CD4-positive, CD25-positive, alpha-beta regulatory T cell (primary cell): ENCODE measurements at regions not wholly inside any gene's neighbourhood (a gene's known extent, or its start where the extent isn't known, plus 50 kb on each side); places are given as distances from the start of the nearest gene placed in this dataset.

Source experiments
- ATAC-seq, 2 donors: fragments of 150-1000 bp; cut with Tn5 transposase; one replicate each; pipeline ENCODE4 v1.10.0; 2021; ENCODE audit warnings: low read depth in 2 of 2, moderate number of reproducible peaks in 2 of 2, moderate library complexity in 1 of 2
- DNase-seq, 3 donors: peaks; one replicate each; pipeline versions ENCODE4 v3.0.0 to v3.0.0-alpha.2; 2012 to 2022; ENCODE audit warnings: mixed read lengths in 1 of 3
- H3K27ac ChIP-seq: one replicate; pipeline ENCODE4 v1.7.0; 2013; ENCODE audit warnings: mild to moderate bottlenecking, low read length; ENCODE audit not compliant: insufficient read depth, poor library complexity, severe bottlenecking
- H3K27me3 ChIP-seq: one replicate; pipeline ENCODE4 v1.7.0; 2013; ENCODE audit warnings: low read length; ENCODE audit not compliant: control insufficient read depth, insufficient read depth
- H3K36me3 ChIP-seq: one replicate; pipeline ENCODE4 v1.7.0; 2013; ENCODE audit warnings: mild to moderate bottlenecking, low read length, moderate library complexity; ENCODE audit not compliant: control insufficient read depth, insufficient read depth
- H3K4me1 ChIP-seq: 2 replicates; pipeline ENCODE4 v1.7.0; 2013; ENCODE audit warnings: mild to moderate bottlenecking, low read length; ENCODE audit not compliant: insufficient read depth, control insufficient read depth, poor library complexity, severe bottlenecking
- H3K4me3 ChIP-seq: one replicate; pipeline ENCODE4 v1.7.0; 2013; ENCODE audit warnings: low read depth, mild to moderate bottlenecking, low read length, moderate library complexity
- H3K9me3 ChIP-seq, 2 experiments: 1 replicate in 1 of 2; 2 replicates in 1 of 2; pipeline ENCODE4 v1.7.0; 2013; ENCODE audit warnings: low read length in 2 of 2, mild to moderate bottlenecking in 1 of 2, moderate library complexity in 1 of 2; ENCODE audit not compliant: control insufficient read depth in 2 of 2
- H3K27ac Mint-ChIP-seq, 3 donors: one replicate each; pipeline ENCODE4 v1.8.0; 2020 to 2022; ENCODE audit warnings: mild to moderate bottlenecking in 3 of 3, mixed read lengths in 3 of 3, moderate library complexity in 2 of 3
- H3K27me3 Mint-ChIP-seq: one replicate; pipeline ENCODE4 v1.8.0; 2022; ENCODE audit warnings: mild to moderate bottlenecking, mixed read lengths
- H3K36me3 Mint-ChIP-seq: one replicate; pipeline ENCODE4 v1.8.0; 2020; ENCODE audit warnings: mixed read lengths
- H3K4me1 Mint-ChIP-seq, 4 donors: one replicate each; pipeline ENCODE4 v1.8.0; 2020 to 2022; ENCODE audit warnings: mixed read lengths in 4 of 4, mild to moderate bottlenecking in 1 of 4
- H3K4me3 Mint-ChIP-seq, 4 donors: one replicate each; pipeline ENCODE4 v1.8.0; 2020 to 2022; ENCODE audit warnings: mild to moderate bottlenecking in 4 of 4, mixed read lengths in 4 of 4, moderate library complexity in 3 of 4
- H3K9me3 Mint-ChIP-seq, 7 donors: one replicate each; pipeline ENCODE4 v1.8.0; 2020 to 2022; ENCODE audit warnings: mixed read lengths in 7 of 7, mild to moderate bottlenecking in 3 of 7, moderate library complexity in 2 of 7

DNA sequence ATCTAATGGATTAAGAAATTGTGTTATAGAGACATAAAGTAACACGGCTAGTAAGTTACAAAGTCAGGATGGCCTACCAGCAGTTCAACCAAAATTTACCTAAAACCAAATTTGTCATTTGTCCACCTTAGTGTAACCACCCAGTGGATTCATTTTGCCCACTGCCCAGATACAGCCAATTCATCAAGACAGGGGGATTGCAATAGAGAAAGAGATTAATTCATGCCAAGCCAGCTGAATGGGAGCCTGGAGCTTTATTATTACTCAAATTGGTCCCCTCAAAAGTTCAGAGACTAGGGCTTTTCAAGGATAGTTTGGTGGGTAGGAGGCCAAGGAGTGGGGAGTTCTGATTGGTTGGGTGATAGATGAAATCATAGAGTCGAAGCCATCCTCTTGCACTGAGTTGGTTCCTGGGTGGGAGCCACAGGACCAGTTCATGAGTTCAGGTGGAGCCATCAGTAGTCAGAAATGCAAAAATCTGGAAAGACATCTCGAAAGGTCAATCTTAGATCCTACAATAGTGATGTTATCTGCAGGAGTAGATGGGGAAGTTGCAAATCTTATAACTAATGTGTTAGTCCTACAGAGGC lies 304.2 kb upstream of the CADM1 start:
- H3K36me3 Mint-ChIP-seq = no peaks in the 10 kb centered on the region
- no peak for ATAC-seq

DNA sequence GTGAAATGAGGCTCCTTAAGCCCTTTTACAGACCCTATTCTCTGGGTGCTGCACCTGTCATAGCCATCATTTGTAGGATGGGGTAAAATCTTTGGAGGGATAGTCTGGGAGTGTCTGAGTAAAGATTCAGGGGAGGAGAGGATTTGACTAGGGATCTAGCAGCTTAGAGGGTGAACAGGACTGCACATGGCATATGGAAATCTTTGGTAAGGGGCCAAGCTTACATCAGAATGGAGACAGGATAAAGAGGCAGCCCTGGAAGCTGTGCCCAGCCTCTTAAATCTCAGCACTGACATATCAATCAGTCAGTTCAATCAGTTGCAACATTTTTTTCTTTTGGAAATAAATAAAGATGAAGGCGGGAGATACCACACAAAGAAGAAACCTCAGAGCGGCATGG lies 301.8 kb upstream of the CADM1 start:
- Mint-ChIP-seq H3K4me3 (no peak overlapping the region), H3K27ac (no peak overlapping the region), H3K27me3 (no peaks in the 10 kb centered on the region), H3K36me3 (no peaks in the 10 kb centered on the region), H3K9me3 (peaks cover 2 to 23% (median 14%) of the 10 kb centered on the region in 7 donors), H3K4me1 (no peaks in the 10 kb centered on the region)
- no peak for DNase-seq
- no peaks in the 10 kb centered on the region for H3K36me3 ChIP-seq
- H3K4me3 ChIP-seq = no peak overlapping the region
- ATAC-seq = no peak
- peaks cover 9 to 15% of the 10 kb centered on the region in 2 experiments for H3K9me3 ChIP-seq
- H3K27me3 ChIP-seq = no peaks in the 10 kb centered on the region
- H3K27ac ChIP-seq = no peak overlapping the region
- no peaks in the 10 kb centered on the region for H3K4me1 ChIP-seq

More for the DNA sequence above, 304.2 kb upstream of the CADM1 start:
- no peaks in the 10 kb centered on the region for H3K4me1 ChIP-seq
- Mint-ChIP-seq H3K27ac (no peak overlapping the region), H3K4me3 (no peak overlapping the region), H3K9me3 (peaks cover 5 to 23% (median 18%) of the 10 kb centered on the region in 7 donors), H3K27me3 (no peaks in the 10 kb centered on the region), H3K4me1 (no peaks in the 10 kb centered on the region)
- peaks cover 9 to 15% of the 10 kb centered on the region in 2 experiments for H3K9me3 ChIP-seq
- DNase-seq = no peak
- no peaks in the 10 kb centered on the region for H3K36me3 ChIP-seq
- H3K27me3 ChIP-seq = no peaks in the 10 kb centered on the region
- no peak overlapping the region for H3K27ac ChIP-seq
- H3K4me3 ChIP-seq = no peak overlapping the region

DNA sequence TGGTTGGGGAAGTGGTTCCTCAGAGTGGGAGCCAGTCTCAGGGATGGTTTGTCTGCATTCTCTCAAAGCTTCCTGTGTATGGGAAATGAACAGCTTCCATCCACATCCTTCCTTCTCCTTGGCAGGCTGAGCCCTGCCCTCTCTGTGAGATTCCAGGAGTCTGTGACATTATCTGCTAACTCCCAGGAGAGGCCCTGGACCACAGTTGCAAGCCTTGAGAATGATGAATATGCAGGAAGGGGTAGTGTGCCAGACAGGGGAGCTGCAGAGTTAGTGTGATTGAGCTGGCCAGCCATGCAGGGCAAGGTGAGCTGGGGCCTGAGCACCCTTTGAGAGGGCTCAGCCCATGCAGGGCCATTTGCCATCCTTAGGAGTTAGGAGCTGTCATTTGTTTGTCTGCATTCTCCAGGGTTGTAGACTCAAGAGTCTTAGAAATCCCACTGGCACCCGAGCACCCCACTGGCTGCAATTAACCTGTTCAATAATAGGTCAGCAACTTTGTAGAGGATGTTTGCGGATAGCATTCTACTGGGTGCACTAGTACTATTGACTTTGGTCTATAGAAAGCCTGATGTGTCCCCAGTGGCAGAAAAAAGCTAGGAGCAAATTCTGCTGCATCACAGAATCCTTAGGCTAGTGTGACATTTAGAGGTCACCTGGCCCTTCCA lies 299.0 kb upstream of the CADM1 start:
- Mint-ChIP-seq H3K27ac (no peak overlapping the region), H3K4me1 (no peaks in the 10 kb centered on the region), H3K27me3 (no peaks in the 10 kb centered on the region), H3K4me3 (no peak overlapping the region), H3K36me3 (no peaks in the 10 kb centered on the region), H3K9me3 (peaks cover under 1 to 11% (median 5%) of the 10 kb centered on the region in 7 donors)
- Histone ChIP-seq H3K27ac (no peak overlapping the region), H3K9me3 (peaks cover 4 to 11% of the 10 kb centered on the region in 2 experiments), H3K4me1 (no peaks in the 10 kb centered on the region), H3K4me3 (no peak overlapping the region), H3K36me3 (no peaks in the 10 kb centered on the region), H3K27me3 (no peaks in the 10 kb centered on the region)
- DNase-seq = no peak
- no peak for ATAC-seq

DNA sequence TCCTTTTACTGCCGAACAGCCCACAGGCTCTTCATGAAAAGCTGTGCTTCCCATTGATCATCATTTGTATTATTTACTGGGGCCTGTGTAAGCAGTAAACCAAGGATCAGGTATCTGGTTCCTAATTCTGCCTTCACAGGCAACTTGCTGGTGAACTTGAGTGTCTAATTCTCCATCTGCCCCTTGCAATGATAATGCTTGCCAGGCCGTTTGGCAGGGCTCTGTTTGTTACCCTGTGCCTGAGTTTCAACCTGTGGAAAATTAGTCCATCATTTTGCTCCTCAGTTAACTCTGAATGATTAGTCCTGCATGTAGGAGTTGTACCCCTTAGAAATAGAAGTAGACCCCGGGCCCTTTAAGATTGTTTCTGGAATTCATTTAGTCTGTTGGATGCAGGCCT lies 298.4 kb upstream of the CADM1 start:
- Mint-ChIP-seq H3K4me3 (no peak overlapping the region), H3K27ac (no peak overlapping the region), H3K36me3 (no peaks in the 10 kb centered on the region), H3K9me3 (peaks cover 0 to 11% (median 2%) of the 10 kb centered on the region in 7 donors), H3K27me3 (no peaks in the 10 kb centered on the region), H3K4me1 (no peaks in the 10 kb centered on the region)
- no peak for DNase-seq
- ATAC-seq = no peak
- Histone ChIP-seq H3K4me1 (no peaks in the 10 kb centered on the region), H3K27ac (no peak overlapping the region), H3K9me3 (peaks cover 0 to 5% of the 10 kb centered on the region in 2 experiments), H3K4me3 (no peak overlapping the region), H3K27me3 (no peaks in the 10 kb centered on the region), H3K36me3 (no peaks in the 10 kb centered on the region)

- no peak overlapping the region for H3K4me3 Mint-ChIP-seq
- Histone ChIP-seq H3K4me3 (no peak overlapping the region), H3K27me3 (no peaks in the 10 kb centered on the region), H3K4me1 (no peaks in the 10 kb centered on the region), H3K9me3 (no peaks in the 10 kb centered on the region), H3K27ac (no peak overlapping the region), H3K36me3 (no peaks in the 10 kb centered on the region)
- peaks cover 11% of the 10 kb centered on the region for H3K27me3 Mint-ChIP-seq
- peaks cover 0 to 13% (median 4%) of the 10 kb centered on the region in 7 donors for H3K9me3 Mint-ChIP-seq
- no peak for DNase-seq
- no peak overlapping the region for H3K27ac Mint-ChIP-seq
- no peaks in the 10 kb centered on the region for H3K4me1 Mint-ChIP-seq
- no peak for ATAC-seq
- H3K36me3 Mint-ChIP-seq = no peaks in the 10 kb centered on the region
Observed at GRCh38 chr11:115792903-115793302, 288.7 kb upstream of the CADM1 start.

- Mint-ChIP-seq H3K36me3 (no peaks in the 10 kb centered on the region), H3K4me1 (no peaks in the 10 kb centered on the region), H3K4me3 (no peak overlapping the region), H3K9me3 (peaks cover 4 to 15% (median 6%) of the 10 kb centered on the region in 7 donors), H3K27me3 (peaks cover 7% of the 10 kb centered on the region), H3K27ac (no peak overlapping the region)
- DNase-seq (no peak), ATAC-seq (no peak)
- H3K9me3 ChIP-seq = peaks cover 0 to 3% of the 10 kb centered on the region in 2 experiments
- no peaks in the 10 kb centered on the region for H3K27me3 ChIP-seq
- no peak overlapping the region for H3K27ac ChIP-seq
- no peaks in the 10 kb centered on the region for H3K36me3 ChIP-seq
- no peak overlapping the region for H3K4me3 ChIP-seq
- no peaks in the 10 kb centered on the region for H3K4me1 ChIP-seq
Observed at GRCh38 chr11:115787302-115787701, 283.1 kb upstream of the CADM1 start.

DNA sequence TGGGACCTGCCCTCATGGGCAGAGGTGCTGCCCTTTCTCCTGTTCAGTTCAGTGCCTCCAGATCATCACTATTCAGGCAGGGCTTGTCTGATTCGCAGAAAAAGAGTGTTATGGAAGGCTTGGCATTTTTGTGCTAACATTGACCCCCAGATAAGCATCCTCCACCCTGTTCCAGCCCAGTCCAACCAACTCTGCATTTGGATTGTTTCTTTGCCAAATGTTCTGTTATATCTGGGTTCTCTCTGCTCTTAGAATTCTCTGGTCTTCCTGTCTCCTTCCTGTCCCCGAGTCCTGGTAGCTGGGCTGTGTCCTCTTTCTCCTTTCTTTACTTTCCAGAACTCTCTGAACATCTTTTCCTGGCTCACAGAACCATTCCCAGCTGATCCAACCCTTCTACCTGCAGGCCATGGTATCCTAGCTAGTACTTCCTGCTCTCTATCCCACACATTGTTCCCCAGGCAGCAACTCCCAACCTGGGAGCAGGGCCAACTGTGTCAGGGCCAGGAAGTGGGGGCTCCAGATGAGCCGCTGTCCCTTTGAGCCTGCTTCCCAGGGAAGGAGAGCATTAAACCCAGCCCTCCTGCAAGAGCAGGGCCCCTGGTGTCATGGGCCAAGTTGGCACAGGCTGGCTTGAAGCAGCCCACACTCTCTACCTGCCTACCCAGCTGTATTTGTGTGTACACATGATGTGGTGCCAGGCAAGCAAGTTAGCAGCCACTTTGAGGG lies 280.7 kb upstream of the CADM1 start:
- Mint-ChIP-seq H3K4me3 (no peak overlapping the region), H3K27ac (no peak overlapping the region), H3K4me1 (no peaks in the 10 kb centered on the region), H3K9me3 (peaks cover 3 to 8% (median 6%) of the 10 kb centered on the region in 7 donors), H3K36me3 (no peaks in the 10 kb centered on the region), H3K27me3 (peaks cover 6% of the 10 kb centered on the region)
- Histone ChIP-seq H3K4me1 (no peaks in the 10 kb centered on the region), H3K4me3 (no peak overlapping the region), H3K9me3 (peaks cover 3 to 5% of the 10 kb centered on the region in 2 experiments), H3K27me3 (no peaks in the 10 kb centered on the region), H3K36me3 (no peaks in the 10 kb centered on the region), H3K27ac (no peak overlapping the region)
- ATAC-seq (no peak), DNase-seq (no peak)
